Endodermal cell (in vitro differentiated cells): ENCODE measurements at regions not wholly inside any gene's neighbourhood (a gene's known extent, or its start where the extent isn't known, plus 50 kb on each side); places are given as distances from the start of the nearest gene placed in this dataset.

Source experiments
- DNase-seq: peaks from one replicate; pipeline ENCODE4 v3.0.0-alpha.2; 2017
- H3K27ac ChIP-seq: 2 replicates; pipeline ENCODE4 v1.5.1; 2013; ENCODE audit warnings: mild to moderate bottlenecking, low read depth, low read length, moderate library complexity
- H3K27me3 ChIP-seq: 2 replicates; pipeline ENCODE4 v1.6.1; 2013; ENCODE audit warnings: mild to moderate bottlenecking, low read length, moderate library complexity; ENCODE audit not compliant: insufficient read depth, control insufficient read depth, poor library complexity, severe bottlenecking
- H3K36me3 ChIP-seq: 2 replicates; pipeline ENCODE4 v1.7.0; 2013; ENCODE audit warnings: mild to moderate bottlenecking, low read length, moderate library complexity; ENCODE audit not compliant: control insufficient read depth, insufficient read depth
- H3K4me1 ChIP-seq: one replicate; pipeline ENCODE4 v1.7.0; 2013; ENCODE audit warnings: low read length; ENCODE audit not compliant: control insufficient read depth, insufficient read depth
- H3K4me3 ChIP-seq: 2 replicates; pipeline ENCODE4 v1.5.1; 2013; ENCODE audit warnings: mild to moderate bottlenecking, low read length, moderate library complexity
- H3K9ac ChIP-seq: 2 replicates; pipeline ENCODE4 v1.6.1; 2013; ENCODE audit warnings: mild to moderate bottlenecking, low read length, moderate library complexity; ENCODE audit not compliant: poor library complexity, severe bottlenecking; ENCODE audit errors: extremely low read depth
- H3K9me3 ChIP-seq: 2 replicates; pipeline ENCODE4 v1.6.1; 2013; ENCODE audit warnings: mild to moderate bottlenecking, low read length, moderate library complexity; ENCODE audit not compliant: control insufficient read depth
- H3K27ac Mint-ChIP-seq: 2 replicates; pipeline ENCODE4 v1.8.0; 2020; ENCODE audit warnings: mixed read lengths
- H3K27me3 Mint-ChIP-seq: 2 replicates; pipeline ENCODE4 v1.8.0; 2021; ENCODE audit warnings: mild to moderate bottlenecking, mixed read lengths; ENCODE audit not compliant: insufficient read depth
- H3K36me3 Mint-ChIP-seq: 2 replicates; pipeline ENCODE4 v1.8.0; 2020; ENCODE audit warnings: low read depth, mixed read lengths
- H3K4me1 Mint-ChIP-seq: 2 replicates; pipeline ENCODE4 v1.8.0; 2020; ENCODE audit warnings: mixed read lengths
- H3K4me3 Mint-ChIP-seq: 2 replicates; pipeline ENCODE4 v1.8.0; 2020; ENCODE audit warnings: mild to moderate bottlenecking, moderate library complexity, mixed read lengths
- H3K9me3 Mint-ChIP-seq: 2 replicates; pipeline ENCODE4 v1.8.0; 2020; ENCODE audit warnings: mild to moderate bottlenecking, mixed read lengths
- WGBS, 2 experiments: methylation state at CpG; one replicate each; pipeline versions ENCODE4 v1.1.5 to v1.1.7; 2013; ENCODE audit warnings: missing lambda C conversion rate in 2 of 2, mixed read lengths in 1 of 2; ENCODE audit not compliant: insufficient coverage in 1 of 2, insufficient read length in 1 of 2; 5-methylcytosine and 5-hydroxymethylcytosine counted together
- TF ChIP-seq, protein P1 (sequence below): fragments of 200-600 bp; sonication (generic); conservative IDR thresholded peaks from 2 replicates; pipeline ENCODE4 v1.5.0; 2021; ENCODE audit warnings: antibody characterized with exemption, mild to moderate bottlenecking

DNA sequence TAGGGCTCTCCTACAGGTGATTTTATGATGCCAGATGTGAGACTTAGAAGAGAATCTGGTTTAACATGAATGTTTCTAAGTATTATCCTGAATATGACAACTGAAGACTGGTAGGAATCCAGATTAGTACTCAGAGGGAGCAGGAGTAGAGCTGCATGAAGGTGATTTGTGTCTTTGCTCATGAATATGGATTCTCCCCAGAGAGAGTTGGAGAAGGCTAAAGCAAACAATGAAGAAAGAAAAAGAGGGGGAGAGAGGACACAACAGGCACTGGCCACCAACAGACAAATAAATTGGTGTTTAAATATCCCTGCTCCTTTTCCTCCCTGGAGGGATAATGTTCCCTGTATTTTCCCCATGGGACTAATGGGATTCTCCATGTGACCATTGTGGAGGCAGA, 427.0 kb upstream of the KLF12 start:
- Histone ChIP-seq H3K4me1 (peaks cover 3% of the 10 kb centered on the region), H3K9ac (no peak overlapping the region), H3K4me3 (no peak overlapping the region), H3K9me3 (no peaks in the 10 kb centered on the region), H3K27me3 (no peaks in the 10 kb centered on the region), H3K27ac (no peak overlapping the region), H3K36me3 (no peaks in the 10 kb centered on the region)
- H3K27me3 Mint-ChIP-seq, result no peaks in the 10 kb centered on the region
- no peaks in the 10 kb centered on the region for H3K36me3 Mint-ChIP-seq
- H3K9me3 Mint-ChIP-seq, result no peaks in the 10 kb centered on the region
- no peak overlapping the region for H3K4me3 Mint-ChIP-seq
- peaks cover 18% of the 10 kb centered on the region for H3K4me1 Mint-ChIP-seq
- TF ChIP-seq, protein P1, sequence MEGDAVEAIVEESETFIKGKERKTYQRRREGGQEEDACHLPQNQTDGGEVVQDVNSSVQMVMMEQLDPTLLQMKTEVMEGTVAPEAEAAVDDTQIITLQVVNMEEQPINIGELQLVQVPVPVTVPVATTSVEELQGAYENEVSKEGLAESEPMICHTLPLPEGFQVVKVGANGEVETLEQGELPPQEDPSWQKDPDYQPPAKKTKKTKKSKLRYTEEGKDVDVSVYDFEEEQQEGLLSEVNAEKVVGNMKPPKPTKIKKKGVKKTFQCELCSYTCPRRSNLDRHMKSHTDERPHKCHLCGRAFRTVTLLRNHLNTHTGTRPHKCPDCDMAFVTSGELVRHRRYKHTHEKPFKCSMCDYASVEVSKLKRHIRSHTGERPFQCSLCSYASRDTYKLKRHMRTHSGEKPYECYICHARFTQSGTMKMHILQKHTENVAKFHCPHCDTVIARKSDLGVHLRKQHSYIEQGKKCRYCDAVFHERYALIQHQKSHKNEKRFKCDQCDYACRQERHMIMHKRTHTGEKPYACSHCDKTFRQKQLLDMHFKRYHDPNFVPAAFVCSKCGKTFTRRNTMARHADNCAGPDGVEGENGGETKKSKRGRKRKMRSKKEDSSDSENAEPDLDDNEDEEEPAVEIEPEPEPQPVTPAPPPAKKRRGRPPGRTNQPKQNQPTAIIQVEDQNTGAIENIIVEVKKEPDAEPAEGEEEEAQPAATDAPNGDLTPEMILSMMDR, result no peak
- no peak overlapping the region for H3K27ac Mint-ChIP-seq
- no peak for DNase-seq

GRCh38 chr13:74560325-74560724, 426.1 kb upstream of the KLF12 start:
- no peak overlapping the region for H3K9ac ChIP-seq
- H3K4me3 ChIP-seq, result no peak overlapping the region
- no peak overlapping the region for H3K27ac ChIP-seq
- H3K36me3 ChIP-seq, result no peaks in the 10 kb centered on the region
- no peak for DNase-seq
- H3K4me1 ChIP-seq, result peaks cover 3% of the 10 kb centered on the region
- Mint-ChIP-seq H3K4me1 (peaks cover 18% of the 10 kb centered on the region), H3K36me3 (no peaks in the 10 kb centered on the region), H3K9me3 (no peaks in the 10 kb centered on the region), H3K27ac (no peak overlapping the region), H3K27me3 (no peaks in the 10 kb centered on the region), H3K4me3 (no peak overlapping the region)
- no peaks in the 10 kb centered on the region for H3K27me3 ChIP-seq
- TF ChIP-seq, protein P1, result no peak
- H3K9me3 ChIP-seq, result no peaks in the 10 kb centered on the region
- 93 to 100% methylated on average over 2 to 4 of the region's 4 CpGs for WGBS, 2 experiments

DNA sequence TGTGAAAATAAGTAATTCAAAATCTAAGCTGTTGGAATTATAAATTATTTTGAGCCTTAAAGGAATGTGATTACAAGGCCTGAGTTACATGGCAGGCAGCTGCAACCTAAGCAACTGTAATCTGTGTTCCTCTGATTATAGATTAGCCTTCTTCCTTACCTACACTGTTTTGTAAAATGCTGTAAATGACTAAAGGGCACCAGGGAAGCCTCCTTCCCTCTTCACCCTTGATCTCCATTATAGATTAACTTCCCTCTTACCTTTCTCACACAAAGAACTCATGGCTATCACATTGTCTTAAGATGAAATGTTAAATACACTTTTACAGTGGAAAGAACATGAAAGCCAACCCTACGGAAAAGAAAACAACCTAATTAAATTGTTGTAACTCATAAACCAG, 423.7 kb upstream of the KLF12 start:
- H3K36me3 ChIP-seq, result no peaks in the 10 kb centered on the region
- no peaks in the 10 kb centered on the region for H3K27me3 Mint-ChIP-seq
- no peak overlapping the region for H3K9ac ChIP-seq
- TF ChIP-seq, protein P1, result no peak
- H3K9me3 ChIP-seq, result no peaks in the 10 kb centered on the region
- H3K27me3 ChIP-seq, result no peaks in the 10 kb centered on the region
- H3K4me1 ChIP-seq, result peaks cover 3% of the 10 kb centered on the region
- H3K27ac ChIP-seq, result no peak overlapping the region
- no peaks in the 10 kb centered on the region for H3K36me3 Mint-ChIP-seq
- H3K4me3 ChIP-seq, result peak overlapping the region; percentile 1
- 78 to 88% methylated on average over 1 of the region's 1 CpG for WGBS, 2 experiments
- no peak overlapping the region for H3K4me3 Mint-ChIP-seq
- peaks cover 18% of the 10 kb centered on the region for H3K4me1 Mint-ChIP-seq
- DNase-seq, result no peak
- no peaks in the 10 kb centered on the region for H3K9me3 Mint-ChIP-seq
- H3K27ac Mint-ChIP-seq, result no peak overlapping the region
